Endothelial cell (in vitro differentiated cells): ENCODE measurements at regions not wholly inside any gene's neighbourhood (a gene's known extent, or its start where the extent isn't known, plus 50 kb on each side); places are given as distances from the start of the nearest gene placed in this dataset.

ENCODE experiments used
- DNase-seq: peaks from one replicate; pipeline ENCODE4 v3.0.0; 2021; ENCODE audit warnings: low spot score
- H3K27ac Mint-ChIP-seq: one replicate; pipeline ENCODE4 v1.8.0; 2021; ENCODE audit warnings: mixed read lengths, inconsistent platforms; ENCODE audit not compliant: unreplicated experiment
- H3K27me3 Mint-ChIP-seq: one replicate; pipeline ENCODE4 v1.8.0; 2021; ENCODE audit warnings: mild to moderate bottlenecking, moderate library complexity, mixed read lengths, inconsistent platforms; ENCODE audit not compliant: unreplicated experiment
- H3K36me3 Mint-ChIP-seq: one replicate; pipeline ENCODE4 v1.8.0; 2021; ENCODE audit warnings: mild to moderate bottlenecking, low read depth, mixed read lengths, inconsistent platforms; ENCODE audit not compliant: unreplicated experiment
- H3K4me1 Mint-ChIP-seq: one replicate; pipeline ENCODE4 v1.8.0; 2021; ENCODE audit warnings: mild to moderate bottlenecking, mixed read lengths, inconsistent platforms; ENCODE audit not compliant: unreplicated experiment
- H3K4me3 Mint-ChIP-seq: one replicate; pipeline ENCODE4 v1.8.0; 2021; ENCODE audit warnings: mild to moderate bottlenecking, mixed read lengths, inconsistent platforms; ENCODE audit not compliant: unreplicated experiment
- H3K9me3 Mint-ChIP-seq: one replicate; pipeline ENCODE4 v1.8.0; 2021; ENCODE audit warnings: mixed read lengths, inconsistent platforms; ENCODE audit not compliant: unreplicated experiment
- TF ChIP-seq, protein P1 (sequence below): fragments of 200-600 bp; sonication (generic); IDR thresholded peaks from one replicate; pipeline ENCODE4 v1.5.0; 2021; ENCODE audit warnings: antibody characterized with exemption; ENCODE audit not compliant: unreplicated experiment

DNA sequence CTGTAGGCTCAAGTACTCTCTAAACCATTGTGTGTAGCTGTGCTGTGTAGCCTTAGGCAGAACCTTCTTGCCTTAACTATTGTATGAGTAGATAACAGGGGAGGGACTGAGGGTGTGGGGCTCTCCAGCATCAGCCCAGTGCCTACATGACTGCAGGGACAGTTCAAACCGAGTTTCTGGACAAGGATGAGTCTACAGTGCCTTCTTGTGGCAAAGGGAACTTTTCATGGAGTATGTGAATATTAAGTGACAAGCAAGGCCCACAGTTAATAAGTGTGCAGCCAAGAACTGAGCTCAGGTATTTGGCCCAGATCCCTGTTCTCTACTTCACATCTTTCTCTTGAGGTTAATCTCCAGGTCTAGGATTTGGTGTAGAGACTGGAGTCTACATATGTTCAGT lies 424.4 kb upstream of the LARGE1 start:
- Mint-ChIP-seq H3K9me3 (peaks cover 26% of the 10 kb centered on the region), H3K4me1 (no peaks in the 10 kb centered on the region), H3K36me3 (no peaks in the 10 kb centered on the region), H3K27ac (peak overlapping the region; percentile 42), H3K4me3 (no peak overlapping the region), H3K27me3 (peaks cover 2% of the 10 kb centered on the region)
- TF ChIP-seq, protein P1, sequence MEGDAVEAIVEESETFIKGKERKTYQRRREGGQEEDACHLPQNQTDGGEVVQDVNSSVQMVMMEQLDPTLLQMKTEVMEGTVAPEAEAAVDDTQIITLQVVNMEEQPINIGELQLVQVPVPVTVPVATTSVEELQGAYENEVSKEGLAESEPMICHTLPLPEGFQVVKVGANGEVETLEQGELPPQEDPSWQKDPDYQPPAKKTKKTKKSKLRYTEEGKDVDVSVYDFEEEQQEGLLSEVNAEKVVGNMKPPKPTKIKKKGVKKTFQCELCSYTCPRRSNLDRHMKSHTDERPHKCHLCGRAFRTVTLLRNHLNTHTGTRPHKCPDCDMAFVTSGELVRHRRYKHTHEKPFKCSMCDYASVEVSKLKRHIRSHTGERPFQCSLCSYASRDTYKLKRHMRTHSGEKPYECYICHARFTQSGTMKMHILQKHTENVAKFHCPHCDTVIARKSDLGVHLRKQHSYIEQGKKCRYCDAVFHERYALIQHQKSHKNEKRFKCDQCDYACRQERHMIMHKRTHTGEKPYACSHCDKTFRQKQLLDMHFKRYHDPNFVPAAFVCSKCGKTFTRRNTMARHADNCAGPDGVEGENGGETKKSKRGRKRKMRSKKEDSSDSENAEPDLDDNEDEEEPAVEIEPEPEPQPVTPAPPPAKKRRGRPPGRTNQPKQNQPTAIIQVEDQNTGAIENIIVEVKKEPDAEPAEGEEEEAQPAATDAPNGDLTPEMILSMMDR, result no peak
- DNase-seq, result no peak

- Mint-ChIP-seq H3K27me3 (no peaks in the 10 kb centered on the region), H3K9me3 (peaks cover 48% of the 10 kb centered on the region), H3K36me3 (peaks cover 4% of the 10 kb centered on the region), H3K27ac (no peak overlapping the region), H3K4me3 (no peak overlapping the region), H3K4me1 (no peaks in the 10 kb centered on the region)
- DNase-seq, result no peak
- TF ChIP-seq, protein P1, result no peak
These were observed 434.0 kb upstream of the LARGE1 start for GRCh38 chr22:34354071-34354817.

DNA sequence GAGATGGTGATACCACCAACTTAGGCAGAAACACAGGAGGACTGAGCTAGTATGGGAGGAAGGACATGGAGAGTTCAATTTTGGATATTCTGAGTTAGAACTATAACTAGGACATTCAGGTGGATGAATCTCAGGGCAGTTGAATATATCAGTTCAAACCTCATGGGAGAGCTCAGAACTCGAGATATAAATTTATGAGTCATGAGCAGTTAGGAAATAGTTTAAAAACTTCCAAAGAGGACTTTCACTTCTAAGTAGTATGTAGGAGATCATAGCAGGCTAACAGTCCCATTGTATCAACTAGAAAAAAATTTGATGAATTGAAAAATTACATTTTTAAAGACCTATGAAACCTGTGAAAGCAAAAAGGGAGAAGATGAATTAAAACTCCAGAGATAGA lies 436.2 kb upstream of the LARGE1 start:
- no peak overlapping the region for H3K4me3 Mint-ChIP-seq
- no peak overlapping the region for H3K27ac Mint-ChIP-seq

DNA sequence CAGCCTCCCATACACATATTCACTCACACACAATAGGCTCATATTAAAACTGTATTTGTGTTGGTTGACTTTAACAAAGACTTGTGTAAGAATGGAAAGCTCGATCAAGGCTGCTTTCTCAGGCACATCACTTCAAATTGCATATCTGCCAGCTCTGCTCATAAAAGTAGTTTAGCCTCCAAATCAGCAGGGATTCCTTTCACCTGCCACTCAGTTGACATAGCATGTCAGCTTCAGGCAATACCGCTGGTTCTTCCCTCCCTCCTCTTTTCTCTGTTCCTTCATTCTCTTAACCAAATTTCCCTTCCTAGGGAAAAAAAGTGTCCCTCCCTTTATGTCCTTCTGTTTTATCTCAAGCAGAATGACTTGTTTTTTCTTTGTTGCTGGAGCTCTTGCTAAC lies 450.4 kb upstream of the LARGE1 start:
- TF ChIP-seq, protein P1, result no peak
- no peak for DNase-seq
- H3K27ac Mint-ChIP-seq, result no peak overlapping the region
- peaks cover 3% of the 10 kb centered on the region for H3K27me3 Mint-ChIP-seq
- no peaks in the 10 kb centered on the region for H3K36me3 Mint-ChIP-seq
- no peak overlapping the region for H3K4me3 Mint-ChIP-seq
- no peaks in the 10 kb centered on the region for H3K4me1 Mint-ChIP-seq
- H3K9me3 Mint-ChIP-seq, result peaks cover 45% of the 10 kb centered on the region

More for the DNA sequence above, 436.2 kb upstream of the LARGE1 start:
- Mint-ChIP-seq H3K9me3 (peaks cover 41% of the 10 kb centered on the region), H3K4me1 (no peaks in the 10 kb centered on the region), H3K36me3 (peaks cover 4% of the 10 kb centered on the region), H3K27me3 (no peaks in the 10 kb centered on the region)
- TF ChIP-seq, protein P1, result no peak
- no peak for DNase-seq

DNA sequence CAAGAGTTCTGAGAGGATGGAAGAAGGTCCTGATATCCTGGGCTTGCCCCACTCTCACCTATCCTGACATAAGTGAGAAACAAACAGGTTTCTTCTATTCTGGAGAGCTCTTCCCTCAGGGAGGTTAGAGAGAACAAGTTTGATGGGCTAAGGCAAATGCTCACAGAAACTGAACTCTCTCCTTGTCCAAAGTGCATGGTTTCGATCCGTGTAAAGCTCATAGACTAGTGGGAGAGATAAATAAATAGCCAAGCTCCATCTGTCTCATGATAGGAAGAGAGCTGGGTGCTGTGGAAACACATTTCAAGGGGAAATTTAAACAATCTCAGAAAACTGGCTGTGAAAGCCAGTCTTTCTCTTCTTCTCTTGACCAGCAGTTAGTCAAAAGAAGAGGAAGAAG lies 459.5 kb upstream of the LARGE1 start:
- H3K4me3 Mint-ChIP-seq, result no peak overlapping the region
- no peaks in the 10 kb centered on the region for H3K4me1 Mint-ChIP-seq
- TF ChIP-seq, protein P1, result no peak
- H3K27ac Mint-ChIP-seq, result no peak overlapping the region
- H3K27me3 Mint-ChIP-seq, result peaks cover 2% of the 10 kb centered on the region
- no peak for DNase-seq
- H3K9me3 Mint-ChIP-seq, result peaks cover 43% of the 10 kb centered on the region
- peaks cover 5% of the 10 kb centered on the region for H3K36me3 Mint-ChIP-seq
